ES-I3 (cell line): ENCODE measurements at regions not wholly inside any gene's neighbourhood (a gene's known extent, or its start where the extent isn't known, plus 50 kb on each side); places are given as distances from the start of the nearest gene placed in this dataset.

Experiments used
- H3K36me3 ChIP-seq: 2 replicates; pipeline ENCODE4 v1.6.1; 2013; ENCODE audit warnings: mild to moderate bottlenecking, low read length, control low read depth, moderate library complexity; ENCODE audit not compliant: insufficient read depth
- H3K4me1 ChIP-seq: 2 replicates; pipeline ENCODE4 v1.6.1; 2013; ENCODE audit warnings: mild to moderate bottlenecking, control low read depth, low read length; ENCODE audit not compliant: insufficient read depth
- H3K9ac ChIP-seq: 2 replicates; pipeline ENCODE4 v1.6.1; 2013; ENCODE audit warnings: low read depth, mild to moderate bottlenecking, low read length, moderate library complexity
- H3K9me3 ChIP-seq: 2 replicates; pipeline ENCODE4 v1.6.1; 2013; ENCODE audit warnings: mild to moderate bottlenecking, low read length, moderate library complexity; ENCODE audit not compliant: control insufficient read depth, insufficient read depth

DNA sequence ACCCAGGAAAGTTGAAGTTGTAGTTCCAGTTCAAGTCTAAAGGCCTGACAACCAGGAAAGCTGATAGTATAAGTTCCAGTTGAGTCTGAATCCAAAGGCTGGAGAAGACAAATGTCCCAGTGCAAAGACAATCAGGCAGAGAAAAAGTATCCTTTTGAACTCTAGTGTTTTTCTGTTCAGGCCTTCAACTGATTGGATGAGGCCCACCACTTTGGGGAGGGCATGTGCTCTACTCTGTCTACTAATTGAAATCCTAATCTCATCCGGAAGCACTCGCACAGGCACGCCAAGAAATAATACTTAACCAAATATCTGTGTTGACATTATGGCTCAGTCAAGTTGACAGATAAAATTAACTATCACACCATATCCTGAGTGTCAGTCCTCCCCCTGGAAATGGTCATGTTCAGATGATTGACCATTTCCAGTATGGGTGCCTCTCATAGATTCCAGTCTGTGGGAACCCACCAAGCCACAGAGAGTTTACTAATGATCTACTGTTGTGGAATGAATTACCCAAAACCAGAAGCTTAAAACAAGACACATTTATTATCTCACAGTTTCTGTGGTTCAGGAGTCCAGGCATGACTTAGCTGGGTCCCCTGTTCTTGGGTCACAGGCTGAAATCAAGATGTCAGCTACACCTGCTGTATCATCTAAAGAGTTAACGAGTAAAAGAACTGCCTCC lies 296.3 kb upstream of the ZP4 start:
- Histone ChIP-seq H3K9me3 (peaks cover 6% of the 10 kb centered on the region; the same call in 1 of the 2 replicates), H3K9ac (no peak overlapping the region), H3K4me1 (0 out of 2 replicates have a peak, but pooled peaks cover 3% of the 10 kb centered on the region), H3K36me3 (no peaks in the 10 kb centered on the region)

DNA sequence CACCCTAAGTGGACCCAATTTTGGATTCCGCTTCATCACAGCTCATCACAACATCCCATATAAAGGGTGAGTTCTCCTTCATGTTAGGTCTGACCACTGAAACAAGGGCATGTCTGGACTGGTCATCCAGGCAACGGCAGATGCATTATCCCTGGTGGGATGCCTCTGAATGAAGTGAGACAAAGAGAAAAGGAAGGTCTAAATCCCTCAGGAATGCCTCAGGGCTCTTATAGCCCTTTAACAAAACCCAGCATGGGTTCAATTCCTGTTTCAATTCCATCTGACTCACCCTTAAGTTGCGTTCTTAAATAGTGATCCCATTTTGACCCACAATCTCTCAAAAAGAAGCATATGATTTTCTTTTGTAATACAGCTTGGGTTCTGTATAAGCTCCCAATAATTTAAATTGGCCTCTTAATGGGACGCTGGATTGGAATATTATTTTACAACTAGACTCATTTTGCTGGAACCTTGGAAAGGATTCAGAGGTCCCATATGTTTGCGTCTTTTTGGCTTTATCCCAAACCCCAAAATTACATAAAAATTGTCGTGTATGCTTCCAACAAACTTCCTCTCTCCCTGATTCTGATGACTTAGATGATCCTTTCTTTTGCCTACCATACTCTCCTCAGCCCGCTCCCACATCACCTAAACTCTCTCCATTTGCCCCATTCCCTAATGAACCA lies 287.4 kb upstream of the ZP4 start:
- peaks cover 3% of the 10 kb centered on the region; the same call in 1 of the 2 replicates for H3K9me3 ChIP-seq
- H3K9ac ChIP-seq: no peak overlapping the region
- no peaks in the 10 kb centered on the region for H3K36me3 ChIP-seq
- peaks cover 27% of the 10 kb centered on the region for H3K4me1 ChIP-seq

DNA sequence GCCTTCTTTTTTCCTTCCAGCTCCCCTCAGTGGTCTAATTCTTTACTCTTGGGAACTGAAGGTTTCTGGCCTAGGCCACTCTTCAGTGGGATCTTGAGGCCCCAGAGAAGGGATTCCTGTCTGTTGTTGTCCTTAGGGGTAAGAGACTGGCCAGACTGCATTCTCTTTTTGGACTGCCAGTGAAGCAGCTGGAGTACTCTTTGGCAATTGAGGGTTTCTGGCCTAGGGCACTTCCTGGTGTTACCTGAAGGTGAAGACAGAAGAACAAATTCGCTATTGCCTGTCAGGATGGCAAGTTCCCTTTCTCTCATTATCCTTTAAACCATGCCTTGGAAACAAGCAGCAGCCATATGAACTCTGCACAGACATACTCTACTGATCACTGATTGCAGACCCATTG lies 286.6 kb upstream of the ZP4 start:
- H3K36me3 ChIP-seq: no peaks in the 10 kb centered on the region
- peaks cover 27% of the 10 kb centered on the region for H3K4me1 ChIP-seq
- H3K9me3 ChIP-seq: no peaks in the 10 kb centered on the region
- no peak overlapping the region for H3K9ac ChIP-seq

- peaks cover 19% of the 10 kb centered on the region for H3K4me1 ChIP-seq
- H3K36me3 ChIP-seq: no peaks in the 10 kb centered on the region
- no peak overlapping the region for H3K9ac ChIP-seq
- H3K9me3 ChIP-seq: no peaks in the 10 kb centered on the region
Measured at GRCh38 chr1:238176441-238176840, 285.7 kb upstream of the ZP4 start.

DNA sequence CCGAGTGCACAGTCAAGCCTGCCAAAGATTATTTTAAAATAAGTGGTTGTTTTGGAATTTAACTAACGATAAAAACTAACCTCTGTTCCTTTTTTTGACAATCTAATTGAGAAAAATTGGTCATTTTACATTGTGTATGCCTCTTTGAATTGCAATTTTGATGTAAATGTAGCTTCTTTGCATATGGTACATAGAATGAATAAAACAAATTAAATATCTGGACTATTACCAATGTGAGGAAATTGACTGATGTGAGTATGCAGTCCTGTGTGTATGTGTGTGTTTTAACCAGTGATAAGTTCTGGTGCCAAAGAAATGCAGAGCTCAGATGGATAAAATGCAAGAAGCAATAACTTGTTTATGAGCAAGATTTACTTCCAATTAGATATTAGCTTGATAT lies 281.3 kb upstream of the ZP4 start:
- no peaks in the 10 kb centered on the region for H3K9me3 ChIP-seq
- H3K9ac ChIP-seq: no peak overlapping the region
- peaks cover 5% of the 10 kb centered on the region; the same call in 1 of the 2 replicates for H3K4me1 ChIP-seq
- H3K36me3 ChIP-seq: no peaks in the 10 kb centered on the region

DNA sequence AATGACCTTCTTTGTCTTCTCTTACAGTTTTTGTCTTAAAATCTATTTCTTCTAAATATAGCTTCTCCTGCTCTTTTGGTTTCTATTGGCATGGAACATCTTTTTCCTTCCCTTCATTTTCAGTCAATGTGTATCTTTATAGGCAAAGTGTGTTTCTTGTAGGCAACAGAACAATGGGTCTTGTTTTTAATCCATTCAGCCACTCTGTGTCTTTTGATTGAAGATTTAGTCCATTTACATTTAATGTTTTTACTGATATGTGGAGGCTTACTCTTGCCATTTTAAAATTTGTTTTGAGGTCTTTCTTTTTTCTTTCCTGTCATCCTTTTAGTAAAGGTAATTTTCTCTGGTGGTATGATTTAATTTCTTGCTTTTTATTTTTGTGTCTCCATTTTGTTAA lies 271.2 kb upstream of the ZP4 start:
- H3K4me1 ChIP-seq: no peaks in the 10 kb centered on the region
- peaks cover 8% of the 10 kb centered on the region for H3K9me3 ChIP-seq
- no peak overlapping the region for H3K9ac ChIP-seq
- no peaks in the 10 kb centered on the region for H3K36me3 ChIP-seq

DNA sequence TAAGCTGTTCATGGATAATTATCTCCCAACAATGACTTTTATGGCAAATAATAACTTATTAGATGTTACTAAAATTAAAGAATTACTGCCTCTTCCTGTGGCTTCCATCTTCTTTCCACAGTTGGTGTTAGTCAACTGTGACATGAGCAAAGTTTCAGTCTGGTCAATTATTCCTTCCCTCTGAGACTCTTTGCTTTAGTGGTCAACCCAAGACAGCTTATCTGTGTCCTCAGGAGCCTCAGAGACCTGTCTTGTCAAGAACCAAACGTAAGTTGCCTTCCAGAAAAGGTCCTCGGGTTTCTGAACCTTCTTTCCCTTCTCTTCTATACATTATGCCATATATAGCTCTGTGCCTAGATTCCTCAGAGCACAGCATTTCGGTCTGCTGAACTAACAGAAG lies 263.2 kb upstream of the ZP4 start:
- Histone ChIP-seq H3K36me3 (no peaks in the 10 kb centered on the region), H3K4me1 (no peaks in the 10 kb centered on the region), H3K9me3 (no peaks in the 10 kb centered on the region; the same call in 1 of the 2 replicates), H3K9ac (no peak overlapping the region)

- H3K9ac ChIP-seq: no peak overlapping the region
- H3K9me3 ChIP-seq: no peaks in the 10 kb centered on the region; the same call in 1 of the 2 replicates
- H3K36me3 ChIP-seq: no peaks in the 10 kb centered on the region
- no peaks in the 10 kb centered on the region for H3K4me1 ChIP-seq
Measured at GRCh38 chr1:238153253-238153652, 262.5 kb upstream of the ZP4 start.

DNA sequence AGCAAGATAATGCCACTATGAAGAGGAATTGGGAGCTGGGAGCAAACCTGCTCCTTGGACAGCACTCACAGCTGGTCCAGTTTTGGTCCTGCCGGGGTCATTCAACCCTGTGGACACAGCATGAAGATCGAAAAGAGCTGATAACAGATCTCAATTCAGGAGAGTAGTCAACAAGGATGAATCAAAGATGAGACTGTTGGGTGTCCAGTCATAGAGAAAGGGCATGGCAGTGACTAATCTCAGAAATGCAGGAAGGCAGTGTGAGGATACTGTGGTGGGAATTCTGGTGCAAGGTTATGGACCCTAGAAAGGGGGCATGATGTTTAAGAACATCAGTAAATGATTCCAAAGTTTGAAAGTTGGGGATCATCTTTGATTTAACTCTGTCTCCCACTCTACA lies 261.4 kb upstream of the ZP4 start:
- H3K9me3 ChIP-seq: no peaks in the 10 kb centered on the region; the same call in 1 of the 2 replicates
- no peaks in the 10 kb centered on the region for H3K4me1 ChIP-seq
- H3K36me3 ChIP-seq: no peaks in the 10 kb centered on the region
- H3K9ac ChIP-seq: no peak overlapping the region

- Histone ChIP-seq H3K36me3 (no peaks in the 10 kb centered on the region), H3K4me1 (no peaks in the 10 kb centered on the region), H3K9me3 (no peaks in the 10 kb centered on the region), H3K9ac (no peak overlapping the region)
Measured at GRCh38 chr1:238143038-238143437, 252.3 kb upstream of the ZP4 start.

DNA sequence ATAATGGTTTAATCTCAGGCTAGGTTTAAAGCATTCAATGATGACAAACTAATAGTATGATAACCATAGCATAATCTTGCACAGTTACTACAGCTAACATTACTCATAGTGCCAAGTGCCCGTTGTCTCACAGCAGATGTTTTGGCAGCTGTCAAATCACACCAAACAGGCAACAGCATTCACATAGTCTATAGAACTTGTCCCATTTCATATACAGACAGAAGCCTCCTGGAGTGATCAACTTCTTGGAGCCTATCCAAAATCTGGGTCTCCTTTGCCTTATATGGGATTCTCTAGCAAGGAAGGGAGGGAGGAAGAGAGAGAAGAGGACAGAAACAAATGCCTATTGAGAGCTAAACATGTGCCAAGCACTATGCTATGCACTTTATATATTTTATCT lies 250.6 kb upstream of the ZP4 start:
- H3K9me3 ChIP-seq: no peaks in the 10 kb centered on the region
- no peaks in the 10 kb centered on the region for H3K4me1 ChIP-seq
- H3K36me3 ChIP-seq: no peaks in the 10 kb centered on the region
- no peak overlapping the region for H3K9ac ChIP-seq

DNA sequence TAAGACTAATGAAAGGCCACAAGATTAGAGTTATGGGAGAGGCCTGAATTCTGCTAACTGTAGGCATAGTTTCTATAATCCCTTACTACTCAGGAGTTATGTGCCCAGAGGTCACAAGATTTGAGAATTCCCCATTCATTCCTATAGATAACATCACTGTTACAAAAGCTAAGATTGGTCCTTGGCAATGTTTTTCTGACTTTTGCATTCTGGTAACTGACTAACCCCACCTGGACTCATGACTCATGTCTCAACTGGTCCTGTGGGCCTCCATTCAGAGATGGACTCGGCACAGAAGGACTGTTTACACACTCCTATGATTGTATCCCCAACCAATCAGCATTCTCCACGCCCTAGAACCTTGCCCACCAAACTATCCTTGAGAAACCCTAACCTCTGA lies 249.0 kb upstream of the ZP4 start:
- no peaks in the 10 kb centered on the region for H3K36me3 ChIP-seq
- H3K4me1 ChIP-seq: no peaks in the 10 kb centered on the region
- no peak overlapping the region for H3K9ac ChIP-seq
- no peaks in the 10 kb centered on the region for H3K9me3 ChIP-seq

GRCh38 chr1:238138059-238138626 lies 247.4 kb upstream of the ZP4 start:
- Histone ChIP-seq H3K9me3 (no peaks in the 10 kb centered on the region), H3K4me1 (no peaks in the 10 kb centered on the region), H3K9ac (no peak overlapping the region), H3K36me3 (no peaks in the 10 kb centered on the region)

DNA sequence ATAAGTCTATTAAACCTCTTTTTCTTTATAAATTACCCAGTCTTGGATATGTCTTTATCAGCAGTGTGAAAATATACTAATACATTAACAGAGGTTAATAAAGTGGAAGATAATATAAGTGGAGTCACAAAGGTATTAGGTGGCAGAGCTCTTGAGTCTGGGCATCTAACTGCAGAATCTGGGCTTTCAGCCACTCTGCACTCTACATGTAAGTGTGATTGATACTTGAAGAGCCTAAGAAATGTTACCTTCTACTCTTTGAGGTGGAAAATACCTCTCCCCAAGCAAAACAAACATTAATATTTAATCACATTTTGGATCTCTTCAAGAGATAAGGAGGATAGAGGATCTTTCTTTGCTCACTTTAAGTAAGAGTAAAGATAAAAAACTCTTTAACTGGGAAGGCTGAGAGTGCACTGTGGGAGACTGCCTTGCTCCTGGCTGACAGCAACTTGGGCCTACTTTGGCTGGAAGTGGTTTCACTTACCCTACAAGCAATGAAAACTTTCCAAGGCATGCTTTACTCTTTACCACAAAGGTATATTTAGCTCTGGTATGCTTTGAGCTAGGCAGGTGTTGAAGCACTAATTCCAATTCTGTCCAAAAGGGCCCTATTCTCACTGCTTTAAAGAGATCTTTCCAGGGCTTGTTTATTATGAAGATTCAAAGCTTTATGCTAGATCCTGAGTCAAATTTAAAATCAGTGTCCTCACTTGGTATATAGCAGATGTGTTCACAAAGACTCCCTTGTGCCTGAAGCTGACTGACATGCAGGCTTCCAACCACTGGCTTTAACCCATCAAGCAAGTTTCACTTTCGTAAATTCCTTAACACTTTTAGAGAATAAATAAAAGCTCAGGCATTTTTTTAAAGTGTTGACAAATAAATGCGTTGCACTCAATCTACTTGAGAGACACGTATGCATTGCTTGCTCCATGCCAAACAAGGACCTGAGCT lies 245.3 kb upstream of the ZP4 start:
- Histone ChIP-seq H3K9ac (no peak overlapping the region), H3K36me3 (no peaks in the 10 kb centered on the region), H3K4me1 (no peaks in the 10 kb centered on the region), H3K9me3 (no peaks in the 10 kb centered on the region)
